ENCODE measurements at regions not wholly inside any gene's neighbourhood (a gene's known extent, or its start where the extent isn't known, plus 50 kb on each side); places are given as distances from the start of the nearest gene placed in this dataset.

DNA sequence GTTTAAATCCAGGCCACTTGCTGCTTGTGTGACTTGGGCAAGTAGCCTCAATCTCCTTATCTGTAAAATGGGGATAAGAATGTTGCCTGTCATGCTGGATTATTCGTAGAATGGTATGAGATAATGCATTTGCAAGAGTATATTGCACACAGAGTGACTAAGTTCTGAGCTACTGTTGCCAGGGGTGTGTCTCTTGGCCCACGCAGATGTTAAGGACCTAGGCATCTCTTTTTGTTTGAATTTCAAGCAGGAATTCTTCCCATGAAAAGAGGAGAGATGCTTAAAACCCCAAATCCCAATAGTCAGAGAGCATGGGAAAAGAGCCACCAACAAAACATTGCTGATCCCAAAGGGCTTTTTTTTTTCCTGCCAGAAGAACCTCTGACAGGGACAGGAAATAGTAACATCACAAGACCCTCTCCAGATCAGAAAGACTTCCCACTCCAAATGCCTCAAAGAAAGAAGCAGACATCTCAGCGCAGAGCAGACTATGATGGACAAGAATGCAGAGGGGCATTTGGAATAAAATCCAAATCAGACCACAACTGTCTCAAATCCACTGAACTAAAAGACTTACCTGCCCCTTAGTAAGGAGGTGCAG is 90.5 kb downstream of the MRPL46 start:
- Mint-ChIP-seq H3K4me1 (ENCODE audit: low read depth, unreplicated experiment) (peaks cover 1% of the 10 kb centered on the region), H3K4me3 (ENCODE audit: unreplicated experiment) (no peak overlapping the region), H3K27ac (ENCODE audit: unreplicated experiment) (no peak overlapping the region), H3K27me3 (ENCODE audit: unreplicated experiment) (peaks cover 3% of the 10 kb centered on the region), H3K9me3 (ENCODE audit: unreplicated experiment) (peaks cover 3% of the 10 kb centered on the region), H3K36me3 (ENCODE audit: unreplicated experiment) (no peaks in the 10 kb centered on the region)
- no peak for DNase-seq
- no peak for TF ChIP-seq CTCF (IDR thresholded peaks at IDR 0.05; ENCODE audit: partially characterized antibody, unreplicated experiment)

- H3K27ac Mint-ChIP-seq (ENCODE audit: unreplicated experiment) = no peak overlapping the region
Observed at GRCh38 chr15:88375234-88375927, 91.8 kb downstream of the MRPL46 start.

DNA sequence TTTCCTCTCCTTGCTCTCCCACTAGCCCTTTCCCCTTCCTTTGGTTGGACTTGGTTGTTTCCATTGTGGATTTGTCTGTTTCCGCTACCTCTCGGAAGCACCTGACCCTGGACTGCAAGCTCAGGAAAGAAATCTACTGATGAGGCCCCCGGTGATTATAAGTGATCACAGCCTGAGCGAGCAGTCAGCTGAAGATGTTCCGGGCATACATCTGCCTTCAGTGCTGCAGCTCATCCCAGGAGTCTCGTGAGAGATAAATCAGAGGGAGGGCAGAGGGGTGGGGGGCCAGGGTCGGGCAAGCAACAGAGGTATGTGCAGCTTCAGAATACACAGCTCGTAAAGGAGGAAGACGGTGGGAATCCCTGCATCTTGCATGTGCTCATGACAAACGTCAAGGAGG is 102.1 kb downstream of the MRPL46 start:
- no peaks in the 10 kb centered on the region for H3K27me3 Mint-ChIP-seq (ENCODE audit: unreplicated experiment)
- no peak for TF ChIP-seq CTCF (IDR thresholded peaks at IDR 0.05; ENCODE audit: partially characterized antibody, unreplicated experiment)
- no peaks in the 10 kb centered on the region for H3K36me3 Mint-ChIP-seq (ENCODE audit: unreplicated experiment)
- no peak overlapping the region for H3K27ac Mint-ChIP-seq (ENCODE audit: unreplicated experiment)
- DNase-seq = no peak
- no peaks in the 10 kb centered on the region for H3K4me1 Mint-ChIP-seq (ENCODE audit: low read depth, unreplicated experiment)
- H3K9me3 Mint-ChIP-seq (ENCODE audit: unreplicated experiment) = no peaks in the 10 kb centered on the region
- no peak overlapping the region for H3K4me3 Mint-ChIP-seq (ENCODE audit: unreplicated experiment)

More at GRCh38 chr15:88375234-88375927, 91.8 kb downstream of the MRPL46 start:
- peaks cover 3% of the 10 kb centered on the region for H3K27me3 Mint-ChIP-seq (ENCODE audit: unreplicated experiment)
- no peaks in the 10 kb centered on the region for H3K36me3 Mint-ChIP-seq (ENCODE audit: unreplicated experiment)
- H3K4me1 Mint-ChIP-seq (ENCODE audit: low read depth, unreplicated experiment) = peaks cover 1% of the 10 kb centered on the region
- H3K9me3 Mint-ChIP-seq (ENCODE audit: unreplicated experiment) = peaks cover 1% of the 10 kb centered on the region
- DNase-seq = no peak
- H3K4me3 Mint-ChIP-seq (ENCODE audit: unreplicated experiment) = no peak overlapping the region
- no peak for TF ChIP-seq CTCF (IDR thresholded peaks at IDR 0.05; ENCODE audit: partially characterized antibody, unreplicated experiment)

GRCh38 chr15:88348579-88349230 is 92.2 kb upstream of the NTRK3 start:
- no peaks in the 10 kb centered on the region for H3K27me3 Mint-ChIP-seq (ENCODE audit: unreplicated experiment)
- peaks cover 4% of the 10 kb centered on the region for H3K9me3 Mint-ChIP-seq (ENCODE audit: unreplicated experiment)
- H3K4me3 Mint-ChIP-seq (ENCODE audit: unreplicated experiment) = no peak overlapping the region
- no peaks in the 10 kb centered on the region for H3K4me1 Mint-ChIP-seq (ENCODE audit: low read depth, unreplicated experiment)
- no peak for DNase-seq
- no peak for TF ChIP-seq CTCF (IDR thresholded peaks at IDR 0.05; ENCODE audit: partially characterized antibody, unreplicated experiment)
- no peak overlapping the region for H3K27ac Mint-ChIP-seq (ENCODE audit: unreplicated experiment)
- peaks cover 8% of the 10 kb centered on the region for H3K36me3 Mint-ChIP-seq (ENCODE audit: unreplicated experiment)

DNA sequence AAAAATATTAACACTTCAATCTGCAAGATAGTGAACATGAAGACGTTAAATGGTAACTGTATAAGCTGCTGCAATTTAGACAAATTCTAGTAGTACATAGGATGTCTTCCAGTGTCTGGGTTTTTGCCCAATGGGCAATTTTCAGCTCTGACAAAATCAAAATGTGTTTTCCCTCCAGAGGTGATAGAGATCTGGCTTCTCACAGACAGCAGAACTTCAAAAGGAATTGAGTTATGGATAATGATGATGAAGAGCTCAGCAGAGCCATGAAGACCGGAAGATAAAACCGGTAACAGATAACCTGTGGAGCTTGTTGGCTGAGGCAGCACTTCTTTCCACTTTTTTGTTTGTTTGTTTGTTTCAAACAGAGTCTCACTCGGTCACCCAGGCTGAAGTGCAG is 89.4 kb upstream of the NTRK3 start:
- Mint-ChIP-seq H3K36me3 (ENCODE audit: unreplicated experiment) (no peaks in the 10 kb centered on the region), H3K4me3 (ENCODE audit: unreplicated experiment) (no peak overlapping the region), H3K27ac (ENCODE audit: unreplicated experiment) (no peak overlapping the region), H3K9me3 (ENCODE audit: unreplicated experiment) (peaks cover 3% of the 10 kb centered on the region), H3K27me3 (ENCODE audit: unreplicated experiment) (no peaks in the 10 kb centered on the region), H3K4me1 (ENCODE audit: low read depth, unreplicated experiment) (no peaks in the 10 kb centered on the region)
- no peak for DNase-seq
- no peak for TF ChIP-seq CTCF (IDR thresholded peaks at IDR 0.05; ENCODE audit: partially characterized antibody, unreplicated experiment)
